ENCODE measurements at regions not wholly inside any gene's neighbourhood (a gene's known extent, or its start where the extent isn't known, plus 50 kb on each side); places are given as distances from the start of the nearest gene placed in this dataset.

- no peaks in the 10 kb centered on the region for H3K27me3 ChIP-seq (ENCODE audit: insufficient read depth, low read length)
- no peak overlapping the region for H2AFZ ChIP-seq (ENCODE audit: low read length)
- no peak overlapping the region for H3K4me2 ChIP-seq (ENCODE audit: insufficient read depth, insufficient read length, low read length)
- H2BK20ac ChIP-seq (ENCODE audit: low read depth, low read length, poor library complexity, severe bottlenecking), result no peak overlapping the region
- no peak for TF ChIP-seq CTCF (conservative IDR thresholded peaks at IDR 0.05)
- H3K4me1 Mint-ChIP-seq, result peaks cover 11 to 20% of the 10 kb centered on the region in 2 experiments
- H3K9me3 Mint-ChIP-seq, result peaks cover 4 to 13% of the 10 kb centered on the region in 2 experiments
- H2BK5ac ChIP-seq (ENCODE audit: insufficient read length, low read length), result no peak overlapping the region
- peaks cover 0 to 12% (median 6%) of the 10 kb centered on the region in 3 experiments; a peak in 4 of 7 replicates for H3K36me3 Mint-ChIP-seq (ENCODE audit: insufficient read depth in 1 of 3, low read depth in 3 of 3)
- no peak overlapping the region for H3K4ac ChIP-seq (ENCODE audit: low read depth, low read length)
- H3K9me3 ChIP-seq (ENCODE audit: control insufficient read depth, low read depth, low read length), result no peaks in the 10 kb centered on the region
- no peak overlapping the region for H4K5ac ChIP-seq (ENCODE audit: insufficient read length, low read depth, low read length)
- H2AK5ac ChIP-seq (ENCODE audit: insufficient read length, low read length), result no peak overlapping the region
- H2BK12ac ChIP-seq (ENCODE audit: insufficient read length, low read depth, low read length), result no peak overlapping the region
- no peaks in the 10 kb centered on the region for H4K20me1 ChIP-seq (ENCODE audit: control insufficient read depth, insufficient read depth, insufficient read length)
- no peak overlapping the region for H2BK120ac ChIP-seq (ENCODE audit: low read depth, low read length, poor library complexity, severe bottlenecking)
- H4K91ac ChIP-seq (ENCODE audit: insufficient read length, low read depth, low read length), result no peak overlapping the region
- H3K23ac ChIP-seq (ENCODE audit: insufficient read length, low read depth, low read length), result no peak overlapping the region
- no peak overlapping the region for H3K27ac ChIP-seq (ENCODE audit: insufficient read length, low read depth, low read length)
- H3K56ac ChIP-seq (ENCODE audit: insufficient read length, low read depth, low read length), result no peak overlapping the region
- H3K4me1 ChIP-seq (ENCODE audit: insufficient read depth, low read length), result 0 out of 2 replicates have a peak, but pooled peaks cover 3% of the 10 kb centered on the region
- H3K18ac ChIP-seq (ENCODE audit: insufficient read length, low read depth, low read length), result no peak overlapping the region
- H3K79me1 ChIP-seq (ENCODE audit: insufficient read depth, low read depth, low read length, poor library complexity, severe bottlenecking), result no peaks in the 10 kb centered on the region
- H3K9ac ChIP-seq (ENCODE audit: extremely low read depth, insufficient read length, low read length), result no peak overlapping the region
- no peak overlapping the region for H3K4me3 Mint-ChIP-seq
- no peak overlapping the region for H3T11ph ChIP-seq (ENCODE audit: low read length)
- WGBS (ENCODE audit: extremely low coverage, insufficient read length, low lambda C conversion rate), result no CpG with 5 or more reads among the region's 1 CpG
- H3K27ac Mint-ChIP-seq, result no peak overlapping the region
- no peaks in the 10 kb centered on the region for H3K79me2 ChIP-seq (ENCODE audit: insufficient read depth, low read length)
- H4K8ac ChIP-seq (replicated peaks; ENCODE audit: insufficient read length, low read depth, low read length), result no peak overlapping the region
- no peak for DNase-seq
- peaks cover 5% of the 10 kb centered on the region for H3K27me3 Mint-ChIP-seq (ENCODE audit: low read depth)
- no peak overlapping the region for H3K14ac ChIP-seq (ENCODE audit: insufficient read depth, low read length)
- H2BK15ac ChIP-seq (ENCODE audit: low read depth, low read length), result no peak overlapping the region
- no peaks in the 10 kb centered on the region for H3K23me2 ChIP-seq (ENCODE audit: insufficient read length, low read depth, low read length, poor library complexity, severe bottlenecking)
These were observed 150.4 kb upstream of the ID2 start for GRCh38 chr2:8531481-8531880.

Measured in H9 (cell line).